Eye (tissue), 1 donor: ENCODE measurements at regions not wholly inside any gene's neighbourhood (a gene's known extent, or its start where the extent isn't known, plus 50 kb on each side); places are given as distances from the start of the nearest gene placed in this dataset.

Source experiments
- DNase-seq: peaks from one replicate; pipeline ENCODE4 v3.0.0-alpha.2; 2015

DNA sequence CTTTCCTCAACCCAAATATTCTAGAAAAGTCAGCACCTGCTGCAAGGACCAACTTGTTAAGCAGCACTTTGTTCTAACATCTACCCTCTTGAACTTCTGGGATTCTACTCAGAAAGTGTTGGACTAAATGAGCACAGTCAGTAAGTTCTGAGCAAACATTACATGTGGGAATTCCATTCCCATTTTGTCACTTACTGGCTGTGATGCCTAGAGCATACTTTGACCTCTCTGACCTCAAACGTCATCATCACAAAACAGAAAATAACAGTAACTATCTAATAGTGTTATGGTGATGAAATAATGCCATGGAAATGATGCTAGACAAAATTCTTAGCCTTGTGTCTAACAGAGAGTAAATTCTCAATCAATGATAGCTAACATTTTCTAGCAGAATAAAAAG is 829.4 kb downstream of the EPHA7 start:
- DNase-seq: no peak

DNA sequence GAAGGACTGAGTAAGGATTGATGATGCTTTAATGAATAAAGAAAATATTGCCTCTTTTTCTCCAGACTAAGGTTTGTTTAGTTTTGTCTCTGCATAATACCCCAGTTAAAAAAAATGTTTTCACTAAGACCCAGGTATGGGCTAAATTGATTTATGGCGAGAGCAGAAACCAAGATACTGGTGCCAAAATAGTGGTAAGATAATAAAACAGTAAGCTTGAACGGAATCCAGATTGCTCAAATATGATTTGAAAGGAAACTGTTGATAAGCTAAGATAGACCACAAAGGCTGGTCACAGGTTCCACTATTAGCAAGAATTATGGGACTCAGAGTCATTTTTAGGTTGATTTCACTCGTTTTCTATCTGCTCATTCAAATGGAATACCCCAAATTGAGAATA is 831.2 kb downstream of the EPHA7 start:
- no peak for DNase-seq

DNA sequence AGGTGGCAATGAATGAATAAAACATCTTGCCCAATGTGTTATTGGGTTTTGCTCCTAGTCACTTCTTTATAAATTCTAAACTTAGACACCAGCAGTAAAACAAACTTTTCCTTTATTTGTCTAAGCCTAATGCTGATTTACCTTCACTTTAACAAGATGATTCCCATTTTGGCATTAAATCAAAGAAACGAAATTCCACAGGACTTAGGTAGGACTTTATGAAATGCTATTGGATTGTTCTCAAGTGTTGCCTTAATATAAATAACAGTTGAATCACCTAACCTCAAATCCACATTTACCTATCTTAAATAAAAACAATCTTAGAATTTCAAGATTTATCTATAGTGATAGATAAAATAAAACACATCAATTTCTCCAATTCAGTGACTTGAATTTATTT is 831.8 kb downstream of the EPHA7 start:
- no peak for DNase-seq

DNA sequence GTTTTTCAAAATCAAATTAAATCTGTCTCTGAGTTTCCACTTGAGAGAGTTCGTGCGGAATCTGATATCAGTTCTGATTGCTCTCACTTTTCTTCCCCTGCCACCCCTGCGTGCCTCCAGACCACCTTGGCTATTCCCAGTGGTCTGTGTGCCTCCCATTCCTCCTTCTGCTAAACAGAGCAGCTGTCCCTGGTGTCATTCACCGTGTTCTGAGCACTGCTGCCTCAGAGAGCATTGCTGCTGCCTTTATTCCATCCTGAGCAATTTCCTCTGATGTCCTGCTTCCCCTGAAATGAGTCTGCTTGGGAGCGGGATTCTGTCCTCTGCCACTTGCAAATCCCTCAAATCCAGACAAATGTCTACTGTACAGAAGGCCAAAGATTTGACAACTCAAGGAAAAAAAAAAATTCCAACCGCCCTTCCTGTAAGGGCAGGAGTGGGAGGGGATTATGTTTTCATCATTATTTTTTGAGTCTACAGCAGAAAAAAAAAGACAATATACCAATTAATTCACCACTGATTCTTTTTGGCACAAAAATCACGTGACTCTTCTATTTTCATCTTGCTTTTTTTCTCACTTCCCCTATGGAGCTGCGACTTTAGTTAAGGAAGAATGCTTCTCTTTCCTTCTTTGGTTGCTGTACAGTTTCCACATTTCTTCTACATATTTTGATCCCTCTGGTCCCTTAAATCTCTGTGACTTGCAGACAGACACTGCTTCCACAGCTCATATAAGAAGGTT is 833.0 kb downstream of the EPHA7 start:
- DNase-seq: no peak

DNA sequence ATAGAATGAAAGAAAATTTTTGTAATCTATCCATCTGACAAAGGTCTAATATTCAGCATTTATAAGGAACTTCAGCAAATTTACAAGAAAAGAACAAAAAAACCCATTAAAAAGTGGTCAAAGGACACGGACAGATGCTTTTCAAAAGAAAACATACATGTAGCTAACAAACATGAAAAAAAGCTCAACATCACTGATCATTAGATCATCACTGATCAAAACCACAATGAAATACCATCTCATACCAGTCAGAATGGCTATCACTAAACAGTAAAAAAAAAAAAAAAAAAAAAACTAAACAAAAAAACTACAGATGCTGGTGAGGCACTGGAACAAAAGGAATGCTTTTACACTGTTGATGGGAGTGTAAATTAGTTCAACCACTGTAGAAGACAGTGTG is 837.1 kb downstream of the EPHA7 start:
- DNase-seq: no peak

DNA sequence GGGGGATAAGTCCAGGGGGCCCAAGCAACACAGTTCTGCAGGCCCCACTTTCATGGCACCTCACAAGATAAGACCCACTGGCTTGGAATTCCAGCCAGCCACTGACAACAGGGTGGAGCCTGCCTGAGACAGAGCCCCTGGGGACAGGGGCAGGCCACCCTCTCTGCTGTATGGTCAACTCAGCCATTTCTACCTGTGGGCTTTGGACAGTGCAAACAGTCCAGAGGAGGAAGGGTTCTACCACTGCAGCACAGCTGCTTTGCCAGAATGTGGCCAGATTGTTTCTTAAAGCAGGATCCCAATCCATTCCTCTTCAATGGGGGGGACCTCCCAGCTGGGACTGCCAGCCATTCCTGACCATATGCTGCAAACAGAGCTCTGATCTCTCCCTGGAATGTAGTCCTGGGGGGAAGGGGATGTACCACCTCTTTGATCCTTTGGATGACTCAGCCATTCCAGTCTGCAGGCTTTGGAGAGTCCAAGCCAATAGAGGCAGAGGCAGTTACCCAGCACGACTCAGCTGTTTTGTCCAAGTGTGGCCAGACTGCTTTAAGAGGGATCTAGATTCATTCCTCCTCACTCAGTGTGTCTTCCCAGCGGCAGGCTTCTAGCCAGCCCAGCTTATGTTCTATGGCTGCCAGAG is 842.2 kb downstream of the EPHA7 start:
- DNase-seq: no peak

DNA sequence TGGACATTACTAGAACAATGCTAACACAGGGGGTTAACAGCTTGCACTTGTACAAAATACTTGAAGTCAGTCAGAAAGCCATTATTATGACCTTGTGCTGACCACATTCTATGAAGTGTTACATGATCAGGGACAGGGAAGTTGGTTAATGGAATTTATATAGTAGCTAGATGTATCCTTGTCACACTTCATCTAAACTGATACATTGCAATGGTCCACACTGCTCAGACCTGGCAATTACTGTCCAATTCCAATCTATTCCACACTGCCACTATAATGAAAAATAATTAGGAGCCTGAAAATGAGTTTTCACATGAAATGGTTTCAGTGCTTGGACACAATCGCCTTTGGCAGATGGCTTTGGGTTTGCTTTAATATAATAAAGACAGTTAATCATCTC is 850.8 kb downstream of the EPHA7 start:
- DNase-seq: peak; percentile 56

DNA sequence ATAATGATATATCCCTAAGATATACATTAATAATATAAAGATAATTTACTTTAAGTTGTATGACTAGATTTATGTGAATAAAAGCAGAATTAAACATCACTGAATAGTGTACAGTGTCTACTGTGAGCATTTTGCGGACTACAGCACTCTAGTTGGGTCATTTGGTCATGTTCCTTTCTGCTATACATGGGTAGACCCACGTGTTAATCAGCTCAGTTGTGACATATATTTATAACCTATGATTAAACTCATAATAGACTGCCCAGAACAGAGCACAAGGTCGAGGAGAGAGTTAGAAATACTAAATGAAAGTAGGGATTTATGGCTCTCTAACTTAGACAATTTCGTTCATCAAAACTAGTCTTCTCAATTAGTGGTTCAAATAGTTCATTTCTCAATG is 852.7 kb downstream of the EPHA7 start:
- DNase-seq: no peak

DNA sequence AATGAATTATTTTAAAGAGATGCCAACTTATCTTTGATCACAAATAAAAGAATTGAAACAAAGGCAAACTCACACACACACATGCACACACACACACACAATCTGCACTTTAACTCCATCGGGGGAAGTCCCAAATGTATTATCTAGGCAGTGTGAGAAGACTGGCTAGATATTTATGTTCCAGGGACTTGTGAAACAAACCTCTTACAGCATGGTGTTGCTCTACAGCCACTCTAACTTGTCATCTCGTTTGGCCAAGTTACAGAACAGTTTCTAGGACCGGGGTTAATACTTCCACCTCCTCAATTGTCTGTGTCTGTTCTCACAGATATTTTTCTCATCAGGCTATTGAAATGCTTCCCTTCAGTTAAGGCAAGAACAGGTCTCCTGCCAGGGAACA is 855.0 kb downstream of the EPHA7 start:
- DNase-seq: no peak

DNA sequence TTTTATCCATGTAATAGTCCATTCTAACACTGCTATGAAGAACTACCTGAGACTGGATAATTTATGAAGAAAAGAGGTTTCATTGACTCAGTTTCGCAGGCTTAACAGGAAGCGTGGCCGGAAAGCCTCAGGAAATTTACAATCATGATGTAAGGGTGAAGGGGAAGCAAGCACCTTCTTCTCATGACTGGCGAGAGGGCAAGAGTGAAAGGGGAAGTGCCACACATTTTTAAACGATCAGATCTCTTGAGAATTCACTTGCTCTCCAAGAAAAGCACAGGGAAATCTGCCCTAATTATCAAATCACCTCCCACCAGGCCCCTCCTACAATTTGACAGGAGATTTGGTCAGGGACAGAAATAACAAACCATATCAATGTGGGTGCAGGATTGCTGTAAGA is 859.7 kb downstream of the EPHA7 start:
- no peak for DNase-seq

DNA sequence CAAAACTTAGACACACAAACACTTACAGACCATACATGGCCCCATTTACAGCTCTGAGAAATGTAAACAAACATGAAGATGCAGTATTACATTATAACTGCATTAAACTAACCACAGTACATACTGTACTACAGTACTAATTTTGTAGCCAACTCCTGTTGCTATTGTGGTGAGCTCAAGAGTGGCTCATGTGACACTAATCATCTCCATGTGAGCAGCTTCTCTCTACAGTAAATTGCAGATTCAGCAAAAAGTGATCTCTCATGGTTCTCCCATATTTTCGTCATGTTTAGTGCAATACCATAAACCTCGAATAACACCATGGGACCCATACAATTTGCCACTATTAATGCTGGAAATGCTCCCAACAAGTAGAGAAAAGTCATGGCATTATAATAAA is 860.4 kb downstream of the EPHA7 start:
- DNase-seq: no peak

DNA sequence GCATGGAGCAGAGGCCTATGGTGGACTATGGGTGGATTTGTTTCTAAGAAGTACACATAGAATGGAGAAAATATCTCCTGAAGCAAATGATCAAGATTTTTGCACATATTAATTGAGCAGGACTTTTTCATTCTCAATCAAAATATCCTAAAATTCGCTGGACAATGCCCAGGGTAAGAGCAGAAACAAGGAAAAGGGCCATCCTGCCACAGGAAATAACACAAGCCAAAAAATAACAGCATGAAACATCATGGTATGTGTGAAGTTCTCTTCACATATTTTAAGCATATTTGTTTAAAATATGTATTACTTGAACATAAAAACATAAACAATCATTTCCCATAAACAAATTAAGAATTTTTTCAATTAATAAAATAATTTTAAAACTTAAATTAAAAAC is 868.9 kb downstream of the EPHA7 start:
- DNase-seq: no peak

DNA sequence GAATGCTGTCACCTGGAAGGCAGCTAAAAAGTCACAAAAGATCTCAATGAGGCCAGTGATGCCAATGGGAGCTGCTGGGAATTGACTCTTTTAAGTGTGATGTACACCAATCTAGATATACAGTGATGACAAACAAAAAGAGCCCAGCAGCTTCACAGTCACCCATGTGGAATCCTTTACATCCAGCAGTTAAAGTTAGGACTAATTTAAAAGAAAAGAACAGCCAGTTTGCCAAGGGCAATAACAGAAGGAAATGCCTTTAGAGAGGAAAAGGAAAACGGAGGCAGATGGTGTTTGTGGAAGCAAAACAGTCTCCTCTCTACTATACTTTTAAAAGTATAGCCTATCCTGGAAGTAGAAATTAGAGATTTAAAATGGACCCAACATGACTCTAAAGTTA is 873.5 kb downstream of the EPHA7 start:
- no peak for DNase-seq

DNA sequence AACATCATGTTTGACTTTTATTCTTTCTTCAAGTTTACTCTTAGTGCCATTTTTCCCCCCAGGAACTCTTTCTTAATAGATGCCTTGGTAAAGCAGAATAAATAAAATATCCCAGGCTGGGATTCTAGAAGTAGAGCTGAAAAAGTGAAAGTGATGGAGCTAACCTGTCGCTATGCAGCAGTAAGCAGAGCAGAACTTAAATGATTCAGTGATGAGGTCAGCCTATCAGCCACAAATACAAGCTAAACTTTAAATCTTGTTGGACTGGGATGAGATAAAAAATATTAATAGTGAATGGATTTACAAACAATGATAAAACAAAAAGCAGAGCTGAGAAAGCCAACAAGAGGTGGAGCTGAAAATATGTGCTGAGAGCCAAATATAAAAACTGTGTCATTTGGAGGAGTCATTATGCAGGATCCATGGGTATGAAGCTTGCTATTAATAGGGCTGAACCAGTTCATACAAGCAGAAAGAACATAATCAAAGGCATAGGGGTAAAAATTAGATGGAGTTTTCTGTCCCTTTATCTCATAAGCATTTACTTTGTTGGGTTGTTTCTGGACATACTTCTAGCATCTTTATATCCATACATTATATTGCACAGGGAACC is 877.8 kb downstream of the EPHA7 start:
- peak; percentile 21 for DNase-seq

DNA sequence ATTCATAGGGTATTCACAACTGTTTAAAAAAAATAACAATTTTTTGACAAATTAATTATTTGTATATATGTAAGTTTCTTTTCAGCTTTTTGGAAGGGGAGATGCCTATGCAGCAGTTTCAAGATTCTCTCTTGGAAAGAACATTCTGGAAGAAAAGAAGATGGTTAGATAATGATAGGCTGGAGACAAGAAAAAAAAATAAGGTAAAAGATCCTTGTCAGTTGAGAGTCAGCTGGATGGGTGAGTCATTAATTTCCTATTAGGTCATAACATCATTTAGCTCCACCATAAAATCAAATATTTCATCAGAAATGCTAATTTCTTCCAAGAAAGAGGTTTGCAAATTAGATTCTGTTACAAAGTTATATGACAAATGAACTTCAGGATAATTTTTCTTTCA is 880.4 kb downstream of the EPHA7 start:
- DNase-seq: no peak

DNA sequence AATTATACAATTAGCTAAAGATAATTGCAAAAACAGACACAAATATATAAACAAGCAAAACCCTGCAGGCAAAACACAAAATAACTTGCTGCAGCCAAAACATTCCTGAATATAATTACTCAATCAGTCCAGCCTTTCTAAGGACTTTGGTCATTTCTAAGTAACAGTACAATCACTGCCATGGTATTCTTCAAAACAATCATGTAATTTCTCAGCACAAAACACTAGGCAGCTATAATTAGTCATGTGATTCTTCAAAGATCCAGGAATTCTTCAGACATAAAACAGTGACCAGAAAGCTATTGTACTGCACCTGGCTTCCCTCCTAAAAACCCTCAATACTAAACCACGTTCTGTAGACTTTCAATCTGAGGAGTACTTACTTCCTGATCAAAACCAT is 881.1 kb downstream of the EPHA7 start:
- no peak for DNase-seq

DNA sequence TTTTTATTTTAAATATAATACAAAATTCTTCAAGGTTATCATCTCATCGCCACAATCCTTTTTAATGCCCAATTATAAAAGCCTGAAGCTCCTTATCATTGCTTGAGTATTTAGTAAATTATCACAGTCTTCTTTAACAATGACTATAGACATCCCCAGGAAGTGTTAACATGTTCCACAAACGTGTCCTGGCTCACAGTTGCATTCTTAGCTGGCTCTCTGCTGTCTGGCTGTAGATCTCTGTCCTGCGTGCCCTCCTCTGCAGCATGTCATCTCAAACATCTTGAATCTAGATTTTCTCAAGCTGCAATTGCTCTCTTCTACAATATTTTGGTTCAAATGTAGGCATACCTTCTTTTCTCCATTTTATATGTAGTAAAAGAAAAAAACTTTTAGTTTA is 885.2 kb downstream of the EPHA7 start:
- DNase-seq: no peak

DNA sequence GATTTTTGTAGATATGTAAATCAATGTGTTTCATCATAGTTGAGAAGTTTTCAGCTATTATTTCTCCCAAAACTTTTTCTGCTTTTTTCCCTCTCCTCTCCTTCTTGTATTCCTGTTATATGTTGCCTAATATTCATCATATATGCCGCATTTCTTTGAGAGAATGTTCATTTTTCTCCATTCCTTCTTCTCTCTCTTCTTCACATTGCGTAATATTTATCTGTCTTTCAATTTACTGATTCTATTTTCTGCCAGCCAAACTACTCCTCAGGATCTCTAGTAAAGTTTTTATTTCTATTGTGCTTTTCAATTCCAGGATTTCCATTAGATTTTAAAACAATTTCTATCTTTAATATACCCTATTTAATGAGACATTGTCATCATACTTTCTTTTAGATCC is 896.8 kb downstream of the EPHA7 start:
- no peak for DNase-seq

DNA sequence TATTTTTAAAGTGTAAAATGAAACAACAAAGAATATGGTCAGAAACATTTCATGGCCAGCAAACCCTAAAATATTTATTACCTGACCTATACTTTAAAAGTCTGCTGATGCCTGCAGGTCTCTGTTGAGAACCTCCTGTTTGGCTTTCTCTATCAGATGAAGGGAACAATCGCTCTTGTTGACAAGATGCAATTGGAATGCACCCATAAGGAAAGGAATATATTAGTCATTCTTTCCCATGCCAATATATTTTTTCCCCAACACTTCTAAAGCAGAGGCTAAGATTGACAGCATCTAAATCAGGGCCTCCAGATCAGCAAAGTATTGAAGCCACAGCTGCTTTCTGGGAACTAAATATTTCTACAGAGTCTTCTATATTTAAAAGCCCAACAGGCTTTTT is 897.8 kb downstream of the EPHA7 start:
- DNase-seq: no peak

DNA sequence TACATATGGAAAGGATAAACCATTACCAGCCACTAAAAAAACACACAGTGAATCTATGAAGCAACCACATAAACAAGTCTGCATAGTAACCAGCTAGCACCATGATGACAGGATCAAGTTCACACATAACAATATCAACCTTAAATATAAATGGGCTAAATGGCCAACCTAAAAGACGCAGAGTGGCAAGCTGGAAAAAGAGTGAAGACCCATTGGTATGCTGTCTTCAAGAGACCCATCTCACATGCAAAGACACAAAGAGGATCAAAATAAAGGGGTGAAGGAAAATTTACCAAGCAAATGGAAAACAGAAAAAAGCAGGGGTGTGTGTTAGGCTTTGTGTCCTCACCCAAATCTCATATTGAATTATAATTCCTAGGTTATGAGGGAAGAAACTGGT is 909.2 kb downstream of the EPHA7 start:
- no peak for DNase-seq

DNA sequence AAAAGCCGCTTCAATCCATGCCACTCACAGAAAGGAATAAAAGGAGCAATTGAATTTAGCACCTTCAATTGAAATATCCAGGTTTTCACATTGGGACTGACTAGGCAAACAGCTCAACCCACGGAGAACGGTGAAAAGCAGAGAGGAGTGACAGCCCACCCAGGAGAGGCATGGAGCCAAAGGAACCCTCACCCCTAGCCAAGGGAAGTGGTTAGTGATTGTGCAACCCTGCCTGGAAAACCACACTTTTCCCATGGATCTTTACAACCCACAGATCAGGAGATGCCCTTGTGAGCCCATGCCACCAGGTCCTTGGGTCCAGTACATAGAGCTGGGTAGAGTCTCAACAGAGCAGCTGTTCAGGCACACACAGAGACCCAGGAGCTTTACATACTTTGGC is 911.8 kb downstream of the EPHA7 start:
- no peak for DNase-seq

DNA sequence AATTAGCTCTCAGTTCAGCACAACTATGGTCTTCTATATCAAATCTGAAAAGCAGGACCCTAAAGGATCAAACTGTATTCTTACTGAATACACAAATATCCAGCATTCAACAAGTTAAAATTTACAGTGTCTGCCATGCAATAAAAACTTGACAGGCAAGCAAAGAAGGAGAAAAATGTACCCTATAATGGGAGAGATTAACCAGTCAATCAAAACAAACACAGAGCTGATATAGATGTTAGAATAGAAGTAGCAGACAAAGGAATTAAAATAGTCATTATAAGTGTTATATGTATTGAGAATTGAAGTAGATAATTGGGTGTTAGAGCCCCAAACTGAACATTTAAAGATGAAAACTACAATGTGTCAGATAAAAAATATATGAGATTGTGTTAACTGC is 914.9 kb downstream of the EPHA7 start:
- DNase-seq: no peak

DNA sequence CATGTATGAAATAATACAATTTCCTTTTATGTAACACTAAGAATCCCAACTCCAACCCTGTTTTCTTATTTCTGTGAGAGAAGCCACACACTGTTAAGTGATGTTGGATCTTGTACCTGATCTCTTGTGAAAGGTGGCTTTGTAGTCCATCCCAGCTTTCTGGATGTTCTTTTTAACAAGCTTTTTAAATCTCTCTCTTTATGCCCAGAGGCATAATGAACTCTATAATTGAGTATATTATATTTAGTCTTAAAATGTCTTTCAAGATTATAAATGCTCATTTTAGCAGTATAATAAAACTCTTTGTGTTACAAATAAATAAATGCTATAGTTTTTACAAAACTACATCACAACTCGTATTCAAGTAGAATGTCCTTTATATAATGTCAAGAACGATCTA is 922.1 kb downstream of the EPHA7 start:
- no peak for DNase-seq

DNA sequence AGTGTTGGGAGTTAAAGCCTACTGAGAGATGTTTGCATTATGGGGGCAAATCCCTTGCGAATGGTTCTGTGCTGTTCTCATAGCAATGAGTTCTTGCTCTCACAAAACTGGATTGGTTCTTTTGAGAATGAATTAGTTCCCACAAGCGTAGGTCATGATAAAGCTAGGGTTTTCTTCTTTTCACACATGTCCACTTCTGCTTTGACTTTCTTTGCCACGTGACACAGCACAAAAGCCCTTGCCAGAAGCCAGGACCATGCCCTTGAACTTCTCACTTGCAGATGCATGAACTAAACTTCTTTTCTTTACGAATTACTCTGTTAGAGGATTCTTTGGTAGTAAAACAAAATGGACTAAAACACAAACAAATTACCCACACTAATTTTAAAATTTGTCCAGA is 922.8 kb downstream of the EPHA7 start:
- no peak for DNase-seq

DNA sequence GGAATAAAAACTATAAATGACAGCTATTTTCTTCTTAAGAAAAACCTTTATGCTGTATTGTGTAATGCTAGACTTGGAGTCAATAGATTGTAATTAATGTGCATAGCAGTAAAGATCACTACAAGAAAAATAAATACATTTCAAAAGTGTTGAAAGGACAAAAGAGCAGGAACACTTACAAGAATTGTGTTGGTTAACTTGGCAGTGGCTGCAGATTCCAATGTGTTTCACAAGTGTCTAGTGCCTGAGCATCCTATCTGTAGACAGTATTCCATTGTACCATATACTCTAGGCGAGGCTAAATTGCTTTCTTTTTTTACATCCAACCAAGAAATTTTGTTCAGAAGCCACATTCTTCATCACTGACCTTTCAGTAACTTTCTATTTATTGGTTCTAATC is 924.1 kb downstream of the EPHA7 start:
- DNase-seq: peak; percentile 16
